H1 (cell line): ENCODE measurements at regions not wholly inside any gene's neighbourhood (a gene's known extent, or its start where the extent isn't known, plus 50 kb on each side); places are given as distances from the start of the nearest gene placed in this dataset.
"Not testable (repeated sequence)": the region's sequence is repeated elsewhere in the genome, so short reads cannot be mapped to it uniquely, and the experiment has no call there.

Experiments used
- CTCF ChIA-PET: fragments of 300-600 bp; sonication (Branson Sonifier 250); formaldehyde crosslinking; loops from one replicate; lab custom pipeline; 2021; ENCODE audit not compliant: partially characterized antibody; lab: Charles Lee
- POLR2A ChIA-PET: fragments of 300-600 bp; sonication (Branson Sonifier 250); formaldehyde crosslinking; loops from one replicate; lab custom pipeline; 2021; ENCODE audit warnings: inconsistent platforms; ENCODE audit not compliant: partially characterized antibody; lab: Charles Lee
- DNase-seq, 2 experiments: peaks; one replicate each; pipeline versions ENCODE4 v3.0.0 to v3.0.0-alpha.2; 2010 to 2022; ENCODE audit warnings: low spot score in 2 of 2, low read depth in 1 of 2, mixed read lengths in 1 of 2
- FAIRE-seq: peaks from 2 replicates; lab custom pipeline; 2011; peaks lifted over from hg19 to GRCh38; lab: Jason Lieb, UNC
- H2AFZ ChIP-seq: 2 replicates; pipeline ENCODE4 v1.8.1; 2012; ENCODE audit warnings: low read length, inconsistent platforms
- H2AK5ac ChIP-seq: 2 replicates; pipeline ENCODE4 v1.6.1; 2013; ENCODE audit warnings: low read depth, low read length
- H2BK120ac ChIP-seq: replicated peaks from 2 replicates; pipeline ENCODE3; 2013; ENCODE audit warnings: low read depth, low read length, inconsistent platforms
- H2BK12ac ChIP-seq: 2 replicates; pipeline ENCODE4 v1.6.1; 2013; ENCODE audit warnings: low read depth, low read length
- H2BK15ac ChIP-seq: 2 replicates; pipeline ENCODE4 v1.6.1; 2013; ENCODE audit warnings: low read length
- H2BK20ac ChIP-seq: 2 replicates; pipeline ENCODE4 v1.6.1; 2013; ENCODE audit warnings: low read length
- H2BK5ac ChIP-seq: 2 replicates; pipeline ENCODE4 v1.6.1; 2013; ENCODE audit warnings: low read depth, low read length
- H3K14ac ChIP-seq: 2 replicates; pipeline ENCODE4 v1.6.1; 2013; ENCODE audit warnings: inconsistent platforms; ENCODE audit not compliant: insufficient read length
- H3K18ac ChIP-seq: 2 replicates; pipeline ENCODE4 v1.6.1; 2013; ENCODE audit warnings: low read length; ENCODE audit errors: extremely low read depth
- H3K23ac ChIP-seq: 2 replicates; pipeline ENCODE4 v1.6.1; 2013; ENCODE audit warnings: inconsistent platforms; ENCODE audit not compliant: insufficient read length
- H3K23me2 ChIP-seq: 2 replicates; pipeline ENCODE4 v1.6.1; 2013; ENCODE audit warnings: low read depth, low read length
- H3K27ac ChIP-seq: 2 replicates; pipeline ENCODE4 v1.6.1; 2011; ENCODE audit warnings: low read depth, low read length, inconsistent platforms
- H3K27me3 ChIP-seq, 4 experiments: replicated peaks in 1 of 4; 1 replicate in 1 of 4; 2 replicates in 3 of 4; pipeline versions ENCODE4 v1.6.1 to v1.8.1; 2011 to 2013; ENCODE audit warnings: low read length in 3 of 4, mild to moderate bottlenecking in 3 of 4, inconsistent platforms in 2 of 4, mixed read lengths in 2 of 4, moderate library complexity in 1 of 4; ENCODE audit not compliant: control insufficient read depth in 3 of 4, insufficient read depth in 3 of 4; ENCODE audit errors: extremely low read depth in 1 of 4
- H3K36me3 ChIP-seq, 4 experiments: 2 replicates each; pipeline versions ENCODE4 v1.6.1 to v1.8.1; 2011 to 2013; ENCODE audit warnings: mild to moderate bottlenecking in 4 of 4, low read length in 3 of 4, moderate library complexity in 2 of 4, control low read depth in 1 of 4, inconsistent platforms in 1 of 4; ENCODE audit not compliant: insufficient read depth in 4 of 4, control insufficient read depth in 2 of 4
- H3K4ac ChIP-seq: replicated peaks from 2 replicates; pipeline ENCODE3; 2013; ENCODE audit warnings: low read length, low read depth, mixed read lengths, inconsistent platforms; ENCODE audit not compliant: insufficient read length
- H3K4me1 ChIP-seq, 4 experiments: replicated peaks in 1 of 4; 1 replicate in 1 of 4; 2 replicates in 3 of 4; pipeline versions ENCODE4 v1.6.1 to v1.8.1; 2011 to 2013; ENCODE audit warnings: low read length in 3 of 4, inconsistent platforms in 2 of 4, mixed read lengths in 1 of 4; ENCODE audit not compliant: insufficient read depth in 4 of 4, control insufficient read depth in 3 of 4
- H3K4me2 ChIP-seq, 2 experiments: 2 replicates each; pipeline versions ENCODE4 v1.6.1 to v1.8.1; 2011 to 2013; ENCODE audit warnings: low read depth in 2 of 2, low read length in 2 of 2, control low read depth in 1 of 2, inconsistent platforms in 1 of 2, mild to moderate bottlenecking in 1 of 2; ENCODE audit not compliant: insufficient read depth in 1 of 2
- H3K4me3 ChIP-seq, 4 experiments: fragments of 200-600, 300-600 bp in 1 of 4; sonication (generic), shearing (Covaris generic), sonication (Bioruptor Twin) in 1 of 4; 2 replicates each; pipeline versions ENCODE4 v1.5.1 to v1.8.1; 2011 to 2016; ENCODE audit warnings: low read length in 4 of 4, low read depth in 3 of 4, control low read depth in 2 of 4, inconsistent platforms in 2 of 4, mild to moderate bottlenecking in 2 of 4, mixed read lengths in 1 of 4, moderate library complexity in 1 of 4; ENCODE audit not compliant: insufficient read depth in 2 of 4; ENCODE audit errors: extremely low read depth in 1 of 4
- H3K56ac ChIP-seq: replicated peaks from 2 replicates; pipeline ENCODE3; 2013; ENCODE audit warnings: low read depth, mild to moderate bottlenecking, mixed read lengths, low read length, inconsistent platforms; ENCODE audit not compliant: insufficient read length
- H3K79me1 ChIP-seq: 2 replicates; pipeline ENCODE4 v1.6.1; 2013; ENCODE audit warnings: low read depth, low read length, control low read depth
- H3K79me2 ChIP-seq, 2 experiments: 2 replicates each; pipeline versions ENCODE4 v1.6.1 to v1.8.1; 2012 to 2013; ENCODE audit warnings: low read length in 2 of 2, mild to moderate bottlenecking in 2 of 2, inconsistent platforms in 1 of 2; ENCODE audit not compliant: insufficient read depth in 2 of 2, control insufficient read depth in 1 of 2
- H3K9ac ChIP-seq, 4 experiments: replicated peaks in 1 of 4; 1 replicate in 1 of 4; 2 replicates in 3 of 4; pipeline versions ENCODE4 v1.6.1 to v1.8.1; 2011 to 2013; ENCODE audit warnings: low read depth in 3 of 4, low read length in 3 of 4, control low read depth in 2 of 4, mild to moderate bottlenecking in 2 of 4, moderate library complexity in 2 of 4, inconsistent platforms in 1 of 4; ENCODE audit errors: extremely low read depth in 1 of 4
- H3K9me3 ChIP-seq, 2 experiments: 2 replicates each; pipeline versions ENCODE4 v1.6.1 to v1.8.1; 2012 to 2013; ENCODE audit warnings: mild to moderate bottlenecking in 2 of 2, moderate library complexity in 2 of 2, control low read depth in 1 of 2, inconsistent platforms in 1 of 2, low read depth in 1 of 2, low read length in 1 of 2, mixed read lengths in 1 of 2; ENCODE audit not compliant: insufficient read depth in 2 of 2
- H4K20me1 ChIP-seq, 2 experiments: replicated peaks in 1 of 2; 2 replicates each; pipeline versions ENCODE3 to v1.8.1; 2011 to 2013; ENCODE audit warnings: inconsistent platforms in 2 of 2, low read length in 2 of 2, mild to moderate bottlenecking in 1 of 2; ENCODE audit not compliant: insufficient read depth in 2 of 2, control insufficient read depth in 1 of 2
- H4K5ac ChIP-seq: 2 replicates; pipeline ENCODE4 v1.6.1; 2013; ENCODE audit warnings: low read length, low read depth, mixed read lengths, inconsistent platforms; ENCODE audit not compliant: insufficient read length
- H4K8ac ChIP-seq: 2 replicates; pipeline ENCODE4 v1.8.0; 2013; ENCODE audit warnings: mild to moderate bottlenecking, moderate library complexity, low read length, inconsistent platforms; ENCODE audit not compliant: insufficient read depth; ENCODE audit errors: extremely low read depth
- H4K91ac ChIP-seq: replicated peaks from 2 replicates; pipeline ENCODE3; 2013; ENCODE audit warnings: low read length, mixed read lengths, inconsistent platforms; ENCODE audit not compliant: insufficient read length
- WGBS, 2 experiments: shearing (Covaris generic) in 1 of 2; methylation state at CpG; one replicate each; pipeline versions ENCODE4 v1.1.6 to v1.1.7; 2013 to 2015; ENCODE audit warnings: low lambda C conversion rate in 2 of 2, mixed read lengths in 2 of 2, inconsistent platforms in 1 of 2, low coverage in 1 of 2, missing lambda C conversion rate in 1 of 2; ENCODE audit not compliant: insufficient replicate concordance in 2 of 2, insufficient coverage in 1 of 2, insufficient read length in 1 of 2; ENCODE audit errors: extremely low coverage in 1 of 2, missing lambda C conversion rate in 1 of 2; 5-methylcytosine and 5-hydroxymethylcytosine counted together

GRCh38 chr16:21359513-21359912 lies 81.4 kb upstream of the CRYM start:
- H2AK5ac ChIP-seq, H3K79me1 ChIP-seq, H4K91ac ChIP-seq, H3K27me3 ChIP-seq, H3K4me1 ChIP-seq, H3K18ac ChIP-seq, H2BK15ac ChIP-seq, H2AFZ ChIP-seq, H4K20me1 ChIP-seq, H2BK120ac ChIP-seq, H3K9ac ChIP-seq, POLR2A ChIA-PET, H3K23me2 ChIP-seq, H3K4me3 ChIP-seq, H3K4me2 ChIP-seq, DNase-seq, H3K27ac ChIP-seq, FAIRE-seq, H4K5ac ChIP-seq, H2BK12ac ChIP-seq, H2BK20ac ChIP-seq, H2BK5ac ChIP-seq, H4K8ac ChIP-seq, H3K23ac ChIP-seq, H3K36me3 ChIP-seq, H3K4ac ChIP-seq, H3K79me2 ChIP-seq, H3K56ac ChIP-seq, H3K9me3 ChIP-seq, H3K14ac ChIP-seq: not testable (repeated sequence)
- WGBS, 2 experiments, result 87% methylated on average over 12 of the region's 12 CpGs; no CpG with 5 or more reads in 1 of the 2 experiments
- CTCF ChIA-PET, result interaction anchor here (0.6 kb wide), 1 partner anchor 1390 kb away, joined by 3 read pairs; no protein-coding TSS in a partner anchor

- H3K79me2 ChIP-seq, CTCF ChIA-PET, H3K4me3 ChIP-seq, H3K4me2 ChIP-seq, H3K23me2 ChIP-seq, H2BK5ac ChIP-seq, H3K4ac ChIP-seq, H3K79me1 ChIP-seq, H3K14ac ChIP-seq, H3K56ac ChIP-seq, H3K9ac ChIP-seq, H3K9me3 ChIP-seq, DNase-seq, H3K4me1 ChIP-seq, H4K91ac ChIP-seq, H3K18ac ChIP-seq, H2AK5ac ChIP-seq, H2BK12ac ChIP-seq, POLR2A ChIA-PET, H3K23ac ChIP-seq, H4K8ac ChIP-seq, H2BK15ac ChIP-seq, H3K36me3 ChIP-seq, H4K5ac ChIP-seq, H2BK120ac ChIP-seq, H4K20me1 ChIP-seq, H3K27me3 ChIP-seq, H2AFZ ChIP-seq, H3K27ac ChIP-seq, FAIRE-seq, H2BK20ac ChIP-seq: not testable (repeated sequence)
- WGBS, 2 experiments, result 89% methylated on average over 18 of the region's 18 CpGs; no CpG with 5 or more reads in 1 of the 2 experiments
Measured at GRCh38 chr16:21358261-21358795, 80.2 kb upstream of the CRYM start.
